Activated CD4-positive, alpha-beta memory T cell treated with anti-CD3 and anti-CD28 coated beads for 36 hours (primary cell): ENCODE measurements at regions not wholly inside any gene's neighbourhood (a gene's known extent, or its start where the extent isn't known, plus 50 kb on each side); places are given as distances from the start of the nearest gene placed in this dataset.

ENCODE experiments used
- CTCF ChIA-PET: fragments of 350-600 bp; sonication (Branson Sonifier 250); formaldehyde crosslinking; loops from one replicate; lab custom pipeline; 2021; ENCODE audit warnings: antibody characterized with exemption, inconsistent platforms; lab: Charles Lee
- POLR2A ChIA-PET: fragments of 350-600 bp; sonication (Branson Sonifier 250); formaldehyde crosslinking; loops from one replicate; lab custom pipeline; 2021; ENCODE audit warnings: antibody characterized with exemption; lab: Charles Lee
- DNase-seq: peaks from one replicate; pipeline ENCODE4 v3.0.0-alpha.2; 2020
- H3K27ac Mint-ChIP-seq: one replicate; pipeline ENCODE4 v1.8.0; 2021; ENCODE audit warnings: mixed read lengths
- H3K27me3 Mint-ChIP-seq: one replicate; pipeline ENCODE4 v1.8.0; 2021; ENCODE audit warnings: mixed read lengths
- H3K36me3 Mint-ChIP-seq: one replicate; pipeline ENCODE4 v1.8.0; 2021; ENCODE audit warnings: mixed read lengths
- H3K4me1 Mint-ChIP-seq: one replicate; pipeline ENCODE4 v1.8.0; 2021; ENCODE audit warnings: low read depth, mixed read lengths
- H3K4me3 Mint-ChIP-seq: one replicate; pipeline ENCODE4 v1.8.0; 2021; ENCODE audit warnings: mild to moderate bottlenecking, mixed read lengths
- H3K9me3 Mint-ChIP-seq: one replicate; pipeline ENCODE4 v1.8.0; 2021; ENCODE audit warnings: mixed read lengths
- intact Hi-C: fragments of 100-400 bp; cut with micrococcal nuclease; formaldehyde crosslinking; loops from one replicate; pipeline ENCODE4 v1.15.1; 2023

- Mint-ChIP-seq H3K27ac (no peak overlapping the region), H3K36me3 (no peaks in the 10 kb centered on the region), H3K27me3 (peaks cover 18% of the 10 kb centered on the region), H3K4me1 (peaks cover 1% of the 10 kb centered on the region), H3K9me3 (no peaks in the 10 kb centered on the region), H3K4me3 (no peak overlapping the region)
- no peak for DNase-seq
- CTCF ChIA-PET = no interaction called here
- intact Hi-C loops = no loop called here
- POLR2A ChIA-PET = no interaction called here
Observed at GRCh38 chr5:141800617-141801016, 77.6 kb downstream of the PCDH1 start.

GRCh38 chr5:141799507-141800167 is 78.6 kb downstream of the PCDH1 start:
- H3K36me3 Mint-ChIP-seq = no peaks in the 10 kb centered on the region
- H3K27me3 Mint-ChIP-seq = peaks cover 10% of the 10 kb centered on the region
- H3K9me3 Mint-ChIP-seq = no peaks in the 10 kb centered on the region
- DNase-seq = no peak
- ChIA-PET CTCF (interaction anchor here (0.6 to 1.4 kb wide), 2 partner anchors 8 to 287 kb away, joined by 3 to 4 read pairs; no protein-coding TSS in a partner anchor), POLR2A (no interaction called here)
- no peak overlapping the region for H3K27ac Mint-ChIP-seq
- no peak overlapping the region for H3K4me3 Mint-ChIP-seq
- intact Hi-C loops = no loop called here
- H3K4me1 Mint-ChIP-seq = peaks cover 1% of the 10 kb centered on the region

DNA sequence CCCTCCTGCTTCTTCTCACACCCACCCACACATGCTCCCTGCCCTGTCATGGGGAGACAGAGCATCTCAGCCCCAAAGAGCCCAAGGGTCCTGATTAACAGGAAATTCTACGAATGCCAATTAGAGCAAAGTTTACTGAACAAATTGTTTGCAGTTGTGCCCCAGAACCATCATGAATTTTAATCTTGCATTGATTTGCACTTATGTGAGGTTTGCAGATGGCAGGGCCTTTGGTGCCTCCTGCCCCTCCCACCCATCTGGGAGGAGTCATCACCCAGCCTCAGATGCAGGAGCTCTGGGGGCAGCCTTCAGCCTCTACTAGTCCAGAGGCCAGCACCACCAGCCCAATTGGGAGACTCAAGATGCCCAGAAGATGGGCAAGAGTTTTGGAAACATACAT is 80.8 kb downstream of the PCDH1 start:
- Mint-ChIP-seq H3K36me3 (no peaks in the 10 kb centered on the region), H3K4me1 (peaks cover 1% of the 10 kb centered on the region), H3K4me3 (no peak overlapping the region), H3K27ac (no peak overlapping the region), H3K9me3 (no peaks in the 10 kb centered on the region), H3K27me3 (peaks cover 5% of the 10 kb centered on the region)
- CTCF ChIA-PET = no interaction called here
- DNase-seq = no peak
- intact Hi-C loops = no loop called here
- POLR2A ChIA-PET = no interaction called here

GRCh38 chr5:141795421-141795820 is 82.8 kb downstream of the PCDH1 start:
- no peak for DNase-seq
- H3K9me3 Mint-ChIP-seq = no peaks in the 10 kb centered on the region
- intact Hi-C loops = no loop called here
- ChIA-PET CTCF (no interaction called here), POLR2A (no interaction called here)
- H3K27me3 Mint-ChIP-seq = peaks cover 4% of the 10 kb centered on the region
- H3K27ac Mint-ChIP-seq = no peak overlapping the region
- no peak overlapping the region for H3K4me3 Mint-ChIP-seq
- H3K36me3 Mint-ChIP-seq = no peaks in the 10 kb centered on the region
- peaks cover 1% of the 10 kb centered on the region for H3K4me1 Mint-ChIP-seq

GRCh38 chr5:141793881-141794280 is 84.3 kb downstream of the PCDH1 start:
- Mint-ChIP-seq H3K4me1 (no peaks in the 10 kb centered on the region), H3K4me3 (no peak overlapping the region), H3K9me3 (no peaks in the 10 kb centered on the region), H3K27me3 (peaks cover 13% of the 10 kb centered on the region), H3K27ac (no peak overlapping the region), H3K36me3 (no peaks in the 10 kb centered on the region)
- POLR2A ChIA-PET = no interaction called here
- CTCF ChIA-PET = interaction anchor here (0.6 kb wide), 1 partner anchor 135 kb away, joined by 3 read pairs; no protein-coding TSS in a partner anchor
- DNase-seq = no peak
- intact Hi-C loops = no loop called here

DNA sequence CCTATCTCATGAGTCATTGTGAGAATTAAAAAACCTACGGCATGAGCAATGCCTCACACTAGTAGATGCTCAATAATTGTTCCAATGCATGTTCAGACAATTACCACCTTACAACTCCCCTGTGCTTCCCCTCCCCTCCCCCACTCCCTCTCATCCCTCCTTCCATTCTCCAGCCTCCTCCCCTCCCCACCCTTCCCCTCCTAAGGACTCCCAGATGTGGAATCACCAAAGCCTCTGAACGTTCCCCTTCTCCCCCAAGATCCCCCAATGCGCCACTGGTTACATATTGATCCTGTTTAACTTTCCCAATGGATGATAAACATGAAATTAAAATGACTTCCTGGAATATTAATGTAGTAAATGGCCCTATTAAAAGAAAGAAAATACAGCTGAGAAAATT is 84.8 kb downstream of the PCDH1 start:
- intact Hi-C loops = no loop called here
- H3K27ac Mint-ChIP-seq = no peak overlapping the region
- CTCF ChIA-PET = interaction anchor here (0.6 kb wide), 1 partner anchor 135 kb away, joined by 3 read pairs; no protein-coding TSS in a partner anchor

DNA sequence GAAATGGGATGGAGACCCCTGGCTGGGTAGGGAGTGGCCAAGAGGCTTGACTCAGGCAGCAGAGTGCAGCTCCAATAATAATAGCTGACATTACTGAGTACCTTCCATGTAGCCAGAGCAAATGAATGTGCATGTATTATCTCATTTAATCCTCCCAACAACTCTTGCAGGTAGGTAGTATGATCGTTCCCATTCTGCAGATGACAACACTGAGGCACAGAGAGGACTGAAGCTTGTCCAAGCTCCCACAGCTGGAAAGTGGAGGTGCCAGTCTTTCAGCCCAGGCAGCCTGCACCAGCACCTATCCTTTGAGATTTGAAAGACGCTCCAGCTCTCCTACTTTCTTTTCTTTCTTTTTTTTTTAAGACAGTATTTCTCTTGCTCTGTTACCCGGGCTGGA is 87.6 kb downstream of the PCDH1 start:
- Mint-ChIP-seq H3K9me3 (no peaks in the 10 kb centered on the region), H3K27me3 (peaks cover 21% of the 10 kb centered on the region), H3K36me3 (no peaks in the 10 kb centered on the region), H3K4me1 (no peaks in the 10 kb centered on the region), H3K4me3 (no peak overlapping the region), H3K27ac (no peak overlapping the region)
- ChIA-PET POLR2A (no interaction called here), CTCF (no interaction called here)
- intact Hi-C loops = no loop called here
- no peak for DNase-seq

More for the DNA sequence above, 84.8 kb downstream of the PCDH1 start:
- POLR2A ChIA-PET = no interaction called here
- no peaks in the 10 kb centered on the region for H3K4me1 Mint-ChIP-seq
- H3K4me3 Mint-ChIP-seq = no peak overlapping the region
- H3K9me3 Mint-ChIP-seq = no peaks in the 10 kb centered on the region
- peaks cover 14% of the 10 kb centered on the region for H3K27me3 Mint-ChIP-seq
- no peak for DNase-seq
- H3K36me3 Mint-ChIP-seq = no peaks in the 10 kb centered on the region

GRCh38 chr5:141789330-141789729 is 88.9 kb downstream of the PCDH1 start:
- ChIA-PET CTCF (no interaction called here), POLR2A (no interaction called here)
- no peaks in the 10 kb centered on the region for H3K36me3 Mint-ChIP-seq
- no peak overlapping the region for H3K27ac Mint-ChIP-seq
- H3K4me1 Mint-ChIP-seq = no peaks in the 10 kb centered on the region
- DNase-seq = no peak
- H3K27me3 Mint-ChIP-seq = peaks cover 21% of the 10 kb centered on the region
- intact Hi-C loops = no loop called here
- H3K4me3 Mint-ChIP-seq = no peak overlapping the region
- H3K9me3 Mint-ChIP-seq = no peaks in the 10 kb centered on the region

DNA sequence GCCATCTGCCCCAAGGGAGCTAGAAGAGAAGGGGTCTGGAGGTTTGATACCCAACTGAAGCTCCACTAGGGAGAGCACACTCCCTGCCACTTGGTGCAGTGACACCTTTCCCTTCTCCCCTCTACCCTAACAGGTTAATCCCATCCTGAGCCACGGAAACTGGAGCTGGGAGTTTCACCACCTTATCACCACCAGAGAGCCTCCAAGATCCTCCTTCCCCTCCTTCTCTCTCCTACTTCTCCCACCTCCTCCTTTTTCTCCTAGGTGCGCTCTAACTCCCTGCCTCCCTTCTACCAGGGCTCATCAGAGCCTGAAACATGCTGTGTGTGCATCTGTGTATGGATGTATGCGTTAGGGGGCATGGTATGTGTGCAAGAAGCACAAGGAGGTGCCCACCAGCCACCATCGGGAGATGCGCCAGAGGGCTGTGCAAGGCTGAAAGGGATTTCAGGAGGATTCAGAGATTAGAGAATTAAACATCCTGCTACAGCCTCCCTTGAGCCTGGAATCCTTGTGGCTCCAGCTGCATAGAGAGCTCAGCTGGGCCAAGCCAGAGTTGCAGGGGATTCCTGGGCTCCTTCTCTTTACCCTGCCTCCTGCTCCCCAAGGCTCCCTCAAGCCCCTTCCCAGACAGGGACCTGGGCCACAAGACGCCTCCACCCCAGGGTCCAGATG is 89.8 kb downstream of the PCDH1 start:
- Mint-ChIP-seq H3K36me3 (no peaks in the 10 kb centered on the region), H3K27ac (no peak overlapping the region), H3K4me1 (no peaks in the 10 kb centered on the region), H3K4me3 (no peak overlapping the region), H3K27me3 (peaks cover 21% of the 10 kb centered on the region), H3K9me3 (no peaks in the 10 kb centered on the region)
- POLR2A ChIA-PET = no interaction called here
- CTCF ChIA-PET = no interaction called here
- no peak for DNase-seq
- intact Hi-C loops = no loop called here

GRCh38 chr5:141787376-141787775 is 90.8 kb downstream of the PCDH1 start:
- Mint-ChIP-seq H3K4me1 (no peaks in the 10 kb centered on the region), H3K4me3 (no peak overlapping the region), H3K9me3 (no peaks in the 10 kb centered on the region), H3K27me3 (peaks cover 17% of the 10 kb centered on the region), H3K27ac (no peak overlapping the region), H3K36me3 (no peaks in the 10 kb centered on the region)
- intact Hi-C loops = no loop called here
- POLR2A ChIA-PET = no interaction called here
- DNase-seq = no peak
- CTCF ChIA-PET = interaction anchor here (1.6 kb wide), 1 partner anchor 94 kb away, joined by 3 read pairs; no protein-coding TSS in a partner anchor

GRCh38 chr5:141786700-141787099 is 91.5 kb downstream of the PCDH1 start:
- Mint-ChIP-seq H3K4me1 (no peaks in the 10 kb centered on the region), H3K27ac (no peak overlapping the region), H3K36me3 (no peaks in the 10 kb centered on the region), H3K4me3 (no peak overlapping the region), H3K9me3 (no peaks in the 10 kb centered on the region), H3K27me3 (peaks cover 17% of the 10 kb centered on the region)
- intact Hi-C loops = no loop called here
- ChIA-PET POLR2A (no interaction called here), CTCF (interaction anchor here (1.6 kb wide), 1 partner anchor 95 kb away, joined by 3 read pairs; no protein-coding TSS in a partner anchor)
- DNase-seq = no peak

- Mint-ChIP-seq H3K4me3 (no peak overlapping the region), H3K27ac (no peak overlapping the region), H3K4me1 (no peaks in the 10 kb centered on the region), H3K27me3 (peaks cover 17% of the 10 kb centered on the region), H3K36me3 (no peaks in the 10 kb centered on the region), H3K9me3 (no peaks in the 10 kb centered on the region)
- no peak for DNase-seq
- ChIA-PET POLR2A (no interaction called here), CTCF (interaction anchor here (1.0 to 1.6 kb wide), 2 partner anchors 96 to 175 kb away, joined by 3 to 4 read pairs; no protein-coding TSS in a partner anchor)
- intact Hi-C loops = no loop called here
Observed at GRCh38 chr5:141785711-141786110, 92.5 kb downstream of the PCDH1 start.
